AG08395 (cell line): ENCODE measurements at regions not wholly inside any gene's neighbourhood (a gene's known extent, or its start where the extent isn't known, plus 50 kb on each side); places are given as distances from the start of the nearest gene placed in this dataset.

Experiments
- DNase-seq: peaks from one replicate; pipeline ENCODE4 v3.0.0; 2012; ENCODE audit warnings: mixed read lengths, low spot score

GRCh38 chr1:119308130-119308700, 60.4 kb upstream of the HAO2 start:
- DNase-seq, result no peak

DNA sequence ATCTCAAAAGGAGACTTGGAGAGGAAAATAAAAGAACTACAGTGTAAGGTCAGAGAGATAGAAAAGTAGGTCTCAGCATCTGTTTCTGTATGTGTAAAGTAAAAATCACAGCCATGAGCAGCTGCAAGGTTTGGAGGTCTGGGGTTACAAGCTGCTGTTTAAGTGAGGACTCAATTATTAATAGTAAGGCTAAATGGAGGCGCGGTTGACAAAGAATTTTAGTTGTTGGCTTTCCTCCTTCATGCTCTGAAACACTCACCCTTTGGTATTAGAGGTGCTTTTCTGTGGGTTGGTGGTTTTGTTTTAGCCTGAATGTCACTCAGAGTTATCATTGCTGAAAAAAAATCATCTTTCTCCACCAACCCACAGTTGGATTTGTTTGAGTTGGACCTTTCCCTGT, 59.8 kb upstream of the HAO2 start:
- DNase-seq, result no peak

DNA sequence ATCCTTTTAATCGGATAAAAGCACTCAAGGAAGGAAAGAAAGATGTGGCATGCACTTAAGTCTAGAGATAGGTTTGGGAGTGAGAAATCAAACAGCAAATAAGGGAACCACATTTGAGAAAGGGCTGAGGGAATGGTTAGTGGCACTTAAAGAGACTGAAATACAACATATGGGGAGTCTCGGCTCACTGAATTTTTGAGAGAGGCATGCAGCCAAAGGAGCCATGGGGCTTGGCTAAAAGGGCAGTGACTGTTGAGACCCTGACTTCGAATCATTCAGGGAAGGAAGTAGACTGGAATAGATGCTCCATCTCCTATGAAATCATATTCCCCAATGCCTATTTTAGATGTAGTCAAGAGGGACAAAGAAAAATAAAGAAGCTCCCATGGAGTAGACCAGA, 58.3 kb upstream of the HAO2 start:
- no peak for DNase-seq

DNA sequence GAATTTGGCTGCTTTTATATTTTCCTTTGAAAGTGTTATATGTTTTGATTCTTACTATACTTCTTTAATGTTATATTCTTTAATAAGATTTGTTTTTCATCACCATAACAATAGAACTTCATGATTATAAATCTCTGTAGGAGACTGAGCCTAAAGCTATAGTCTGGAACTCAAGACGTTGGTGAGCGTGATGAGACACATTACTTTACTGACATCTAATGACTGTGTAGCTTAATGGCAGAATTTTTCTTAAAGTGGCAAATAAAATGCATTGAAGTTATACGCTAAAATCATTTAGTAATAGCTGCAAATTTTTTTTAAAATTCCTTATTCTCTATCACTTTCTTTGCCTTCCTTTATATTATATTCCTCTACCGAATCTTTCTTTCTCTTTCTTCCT, 56.1 kb upstream of the HAO2 start:
- DNase-seq, result no peak

DNA sequence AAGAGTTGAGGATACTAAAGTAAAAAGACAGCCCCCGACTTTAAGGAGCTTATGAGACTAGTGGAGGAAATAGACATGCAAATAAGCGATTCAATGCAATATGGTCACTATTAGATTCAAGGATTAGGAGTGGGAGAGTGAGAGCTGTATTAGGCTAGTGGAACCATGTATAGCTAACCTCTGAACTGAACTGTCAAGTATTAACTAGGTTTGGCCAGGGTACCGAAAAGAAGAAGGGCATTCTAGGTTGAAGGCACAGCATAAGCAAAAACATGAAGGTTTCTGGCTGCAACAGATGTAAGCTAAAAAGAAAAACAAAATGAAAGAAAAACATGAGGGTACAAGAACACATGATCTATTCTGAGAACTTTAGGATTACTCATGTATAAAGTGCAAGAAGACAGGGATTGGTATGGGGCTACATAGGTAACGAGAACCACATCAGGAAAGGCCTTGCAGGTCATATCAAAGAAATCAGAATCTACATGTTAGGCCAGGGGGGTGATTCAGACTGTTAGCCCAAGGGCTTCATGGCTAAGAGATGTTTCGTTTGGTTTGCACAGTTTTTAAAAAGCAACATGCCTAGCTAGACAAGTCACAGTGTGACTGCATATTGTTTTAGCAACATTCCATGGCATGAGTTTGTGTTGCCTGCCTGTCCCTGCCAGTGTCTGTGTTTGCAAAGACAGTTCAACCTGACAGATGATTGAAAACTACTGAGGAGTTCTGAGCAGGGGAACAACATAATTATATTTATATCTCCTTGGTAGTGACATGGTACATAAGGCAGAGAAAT, 54.4 kb upstream of the HAO2 start:
- no peak for DNase-seq

GRCh38 chr1:119316870-119317416, 51.6 kb upstream of the HAO2 start:
- DNase-seq, result peak; percentile 41

DNA sequence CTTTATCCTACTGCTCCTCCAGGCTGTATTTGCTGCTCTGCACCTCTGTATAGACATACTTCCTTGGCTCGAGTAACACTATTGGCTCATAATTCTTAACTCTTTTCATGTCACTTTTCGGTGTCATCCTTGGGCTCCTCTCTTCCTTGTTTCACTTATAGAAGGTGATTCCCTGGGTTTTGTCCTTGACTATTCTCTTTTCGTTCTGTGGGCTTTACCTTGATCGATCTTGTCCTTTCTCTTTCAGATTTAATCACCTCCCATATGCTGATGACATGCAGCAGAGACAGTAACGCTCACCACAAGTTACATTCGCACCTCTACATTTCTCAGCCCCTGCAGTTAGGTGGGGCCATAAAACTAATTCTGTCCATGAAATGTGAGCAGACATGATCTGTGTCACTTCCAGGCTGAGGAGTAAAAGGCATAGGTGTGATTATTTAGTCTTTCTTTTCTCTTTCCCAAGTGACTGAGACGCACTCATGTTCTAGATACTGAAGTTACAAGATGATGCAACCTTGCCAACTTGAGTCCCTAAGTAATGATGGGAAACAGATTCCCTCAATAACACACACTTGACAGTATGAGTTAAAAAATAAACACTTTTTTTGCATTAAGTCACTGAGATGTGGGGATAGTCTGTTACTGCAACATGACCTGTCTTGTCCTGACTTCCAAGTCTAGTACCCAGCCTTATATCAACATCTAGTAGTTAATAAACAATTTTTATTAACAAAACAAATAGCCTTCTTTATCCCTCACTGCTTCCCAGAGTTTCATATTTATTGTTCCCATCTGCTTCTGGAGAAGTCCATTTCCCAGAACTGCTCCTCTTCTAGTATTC, 49.9 kb upstream of the HAO2 start:
- no peak for DNase-seq
